ENCODE measurements at regions not wholly inside any gene's neighbourhood (a gene's known extent, or its start where the extent isn't known, plus 50 kb on each side); places are given as distances from the start of the nearest gene placed in this dataset.

GRCh38 chr13:84745051-84745551 is 862.8 kb upstream of the SLITRK1 start:
- TF ChIP-seq CTCF (IDR thresholded peaks at IDR 0.05): no peak
- no peak for TF ChIP-seq POLR2AphosphoS5 (IDR thresholded peaks at IDR 0.05)

Data from breast epithelium (tissue), 3 donors.